H9 (cell line): ENCODE measurements at regions not wholly inside any gene's neighbourhood (a gene's known extent, or its start where the extent isn't known, plus 50 kb on each side); places are given as distances from the start of the nearest gene placed in this dataset.
"Not testable (repeated sequence)": the region's sequence is repeated elsewhere in the genome, so short reads cannot be mapped to it uniquely, and the experiment has no call there.

Experiments used
- DNase-seq: peaks from one replicate; pipeline ENCODE4 v3.0.0-alpha.2; 2017
- H2AFZ ChIP-seq: one replicate; pipeline ENCODE4 v1.6.1; 2013; ENCODE audit warnings: mild to moderate bottlenecking, low read length, control low read depth, moderate library complexity
- H2AK5ac ChIP-seq: 2 replicates; pipeline ENCODE4 v1.6.1; 2013; ENCODE audit warnings: low read length, control low read depth, mixed read lengths; ENCODE audit not compliant: insufficient read length
- H2BK120ac ChIP-seq: one replicate; pipeline ENCODE4 v1.6.1; 2013; ENCODE audit warnings: low read depth, mild to moderate bottlenecking, low read length, control low read depth, inconsistent platforms; ENCODE audit not compliant: poor library complexity, severe bottlenecking
- H2BK12ac ChIP-seq: 2 replicates; pipeline ENCODE4 v1.6.1; 2013; ENCODE audit warnings: low read length, control low read depth, mixed read lengths, low read depth; ENCODE audit not compliant: insufficient read length
- H2BK15ac ChIP-seq: 2 replicates; pipeline ENCODE4 v1.6.1; 2013; ENCODE audit warnings: low read depth, low read length, control low read depth
- H2BK20ac ChIP-seq: one replicate; pipeline ENCODE4 v1.6.1; 2013; ENCODE audit warnings: low read depth, mild to moderate bottlenecking, low read length, control low read depth, inconsistent platforms; ENCODE audit not compliant: poor library complexity, severe bottlenecking
- H2BK5ac ChIP-seq: 2 replicates; pipeline ENCODE4 v1.6.1; 2013; ENCODE audit warnings: low read length, control low read depth, mixed read lengths; ENCODE audit not compliant: insufficient read length
- H3K14ac ChIP-seq: 2 replicates; pipeline ENCODE4 v1.6.1; 2013; ENCODE audit warnings: low read length, control low read depth; ENCODE audit not compliant: insufficient read depth
- H3K18ac ChIP-seq: 2 replicates; pipeline ENCODE4 v1.6.1; 2013; ENCODE audit warnings: low read depth, mild to moderate bottlenecking, mixed read lengths, low read length, control low read depth; ENCODE audit not compliant: insufficient read length
- H3K23ac ChIP-seq: 2 replicates; pipeline ENCODE4 v1.6.1; 2013; ENCODE audit warnings: low read length, control low read depth, mixed read lengths, low read depth; ENCODE audit not compliant: insufficient read length
- H3K23me2 ChIP-seq: 2 replicates; pipeline ENCODE4 v1.6.1; 2013; ENCODE audit warnings: low read depth, mild to moderate bottlenecking, mixed read lengths, low read length, control low read depth; ENCODE audit not compliant: insufficient read length, poor library complexity, severe bottlenecking
- H3K27ac ChIP-seq: 2 replicates; pipeline ENCODE4 v1.5.1; 2013; ENCODE audit warnings: low read length, control low read depth, mixed read lengths, low read depth; ENCODE audit not compliant: insufficient read length
- H3K27me3 ChIP-seq: 2 replicates; pipeline ENCODE4 v1.6.1; 2013; ENCODE audit warnings: low read length, control low read depth, inconsistent platforms; ENCODE audit not compliant: insufficient read depth
- H3K4ac ChIP-seq: 2 replicates; pipeline ENCODE4 v1.6.1; 2013; ENCODE audit warnings: low read depth, mild to moderate bottlenecking, control low read depth, inconsistent platforms, low read length, moderate library complexity
- H3K4me1 ChIP-seq: 2 replicates; pipeline ENCODE4 v1.6.1; 2013; ENCODE audit warnings: low read length, control low read depth, inconsistent platforms; ENCODE audit not compliant: insufficient read depth
- H3K4me2 ChIP-seq: 2 replicates; pipeline ENCODE4 v1.6.1; 2013; ENCODE audit warnings: low read length, control low read depth, mixed read lengths; ENCODE audit not compliant: insufficient read length, insufficient read depth
- H3K56ac ChIP-seq: 2 replicates; pipeline ENCODE4 v1.6.1; 2013; ENCODE audit warnings: low read depth, mild to moderate bottlenecking, mixed read lengths, low read length, control low read depth; ENCODE audit not compliant: insufficient read length
- H3K79me1 ChIP-seq: 2 replicates; pipeline ENCODE4 v1.6.1; 2013; ENCODE audit warnings: low read depth, mild to moderate bottlenecking, moderate library complexity, low read length, control low read depth, inconsistent platforms; ENCODE audit not compliant: insufficient read depth, poor library complexity, severe bottlenecking
- H3K79me2 ChIP-seq: 2 replicates; pipeline ENCODE4 v1.6.1; 2013; ENCODE audit warnings: low read length, control low read depth, inconsistent platforms; ENCODE audit not compliant: insufficient read depth
- H3K9ac ChIP-seq: 2 replicates; pipeline ENCODE4 v1.6.1; 2013; ENCODE audit warnings: low read length, control low read depth, mixed read lengths; ENCODE audit not compliant: insufficient read length; ENCODE audit errors: extremely low read depth
- H3K9me3 ChIP-seq: one replicate; pipeline ENCODE4 v1.6.1; 2013; ENCODE audit warnings: low read depth, low read length, inconsistent platforms; ENCODE audit not compliant: control insufficient read depth
- H3T11ph ChIP-seq: one replicate; pipeline ENCODE4 v1.6.1; 2013; ENCODE audit warnings: mild to moderate bottlenecking, low read length, control low read depth, inconsistent platforms
- H4K20me1 ChIP-seq: one replicate; pipeline ENCODE4 v1.6.1; 2013; ENCODE audit not compliant: control insufficient read depth, insufficient read length, insufficient read depth
- H4K5ac ChIP-seq: 2 replicates; pipeline ENCODE4 v1.6.1; 2013; ENCODE audit warnings: low read depth, mild to moderate bottlenecking, mixed read lengths, low read length, control low read depth; ENCODE audit not compliant: insufficient read length
- H4K8ac ChIP-seq: replicated peaks from 2 replicates; pipeline ENCODE4 v1.6.1; 2013; ENCODE audit warnings: low read length, control low read depth, mixed read lengths, low read depth; ENCODE audit not compliant: insufficient read length
- H4K91ac ChIP-seq: 2 replicates; pipeline ENCODE4 v1.6.1; 2013; ENCODE audit warnings: low read depth, mild to moderate bottlenecking, moderate library complexity, mixed read lengths, low read length, control low read depth; ENCODE audit not compliant: insufficient read length
- H3K27ac Mint-ChIP-seq, 3 experiments: 2 replicates in 2 of 3; 3 replicates in 1 of 3; pipeline ENCODE4 v1.8.0; 2020 to 2021; ENCODE audit warnings: mixed read lengths in 3 of 3, mild to moderate bottlenecking in 1 of 3, moderate library complexity in 1 of 3
- H3K27me3 Mint-ChIP-seq: 2 replicates; pipeline ENCODE4 v1.8.0; 2021; ENCODE audit warnings: low read depth, mild to moderate bottlenecking, moderate library complexity, mixed read lengths
- H3K36me3 Mint-ChIP-seq, 3 experiments: 2 replicates in 2 of 3; 3 replicates in 1 of 3; pipeline ENCODE4 v1.8.0; 2020 to 2021; ENCODE audit warnings: low read depth in 3 of 3, mixed read lengths in 3 of 3; ENCODE audit not compliant: insufficient read depth in 1 of 3
- H3K4me1 Mint-ChIP-seq, 2 experiments: 2 replicates each; pipeline ENCODE4 v1.8.0; 2020; ENCODE audit warnings: mixed read lengths in 2 of 2
- H3K4me3 Mint-ChIP-seq, 2 experiments: 2 replicates in 1 of 2; 3 replicates in 1 of 2; pipeline ENCODE4 v1.8.0; 2020 to 2021; ENCODE audit warnings: mild to moderate bottlenecking in 2 of 2, mixed read lengths in 2 of 2, moderate library complexity in 1 of 2
- H3K9me3 Mint-ChIP-seq, 2 experiments: 2 replicates in 1 of 2; 3 replicates in 1 of 2; pipeline ENCODE4 v1.8.0; 2020; ENCODE audit warnings: mild to moderate bottlenecking in 2 of 2, mixed read lengths in 2 of 2, moderate library complexity in 1 of 2
- WGBS: extraction: QIAGEN DNeasy Blood & Tissue Kit; methylation state at CpG from one replicate; pipeline ENCODE4 v1.1.7; 2013; ENCODE audit warnings: missing lambda C conversion rate, low lambda C conversion rate, mixed read lengths; ENCODE audit not compliant: insufficient read length; ENCODE audit errors: extremely low coverage; 5-methylcytosine and 5-hydroxymethylcytosine counted together

- H3K4ac ChIP-seq, H3K27me3 ChIP-seq, H3K79me1 ChIP-seq, H4K8ac ChIP-seq, H3K27ac Mint-ChIP-seq, H3K9ac ChIP-seq, H2AFZ ChIP-seq, H4K91ac ChIP-seq, H3K23me2 ChIP-seq, H3K27me3 Mint-ChIP-seq, H2AK5ac ChIP-seq, H2BK5ac ChIP-seq, H3K18ac ChIP-seq, H3K4me1 Mint-ChIP-seq, H2BK20ac ChIP-seq, H3K23ac ChIP-seq, H2BK15ac ChIP-seq, H3K36me3 Mint-ChIP-seq, H3K4me3 Mint-ChIP-seq, H3T11ph ChIP-seq, H3K4me2 ChIP-seq, H2BK12ac ChIP-seq, H3K14ac ChIP-seq, H4K5ac ChIP-seq, H3K9me3 Mint-ChIP-seq, H3K27ac ChIP-seq, H3K4me1 ChIP-seq, H3K79me2 ChIP-seq, H3K56ac ChIP-seq, H2BK120ac ChIP-seq, H4K20me1 ChIP-seq, DNase-seq, H3K9me3 ChIP-seq: not testable (repeated sequence)
- no CpG with 5 or more reads among the region's 3 CpGs for WGBS
These were observed 202.2 kb upstream of the POMZP3 start for GRCh38 chr7:76829233-76829632.

GRCh38 chr7:76826181-76826580, 199.1 kb upstream of the POMZP3 start:
- not testable (repeated sequence) for H3K79me2 ChIP-seq, DNase-seq, H3K79me1 ChIP-seq, H3K4me1 Mint-ChIP-seq, H4K91ac ChIP-seq, H3T11ph ChIP-seq, H3K9ac ChIP-seq, H3K23ac ChIP-seq, H3K9me3 Mint-ChIP-seq, H3K56ac ChIP-seq, H3K27me3 Mint-ChIP-seq, H3K36me3 Mint-ChIP-seq, H3K23me2 ChIP-seq, H3K14ac ChIP-seq, H3K4me3 Mint-ChIP-seq, H4K20me1 ChIP-seq, H2BK120ac ChIP-seq, H3K18ac ChIP-seq, H3K9me3 ChIP-seq, H2BK12ac ChIP-seq, H2AFZ ChIP-seq, H3K4ac ChIP-seq, H3K4me2 ChIP-seq, H4K8ac ChIP-seq, H3K27me3 ChIP-seq, H2BK5ac ChIP-seq, H2BK20ac ChIP-seq, H3K27ac Mint-ChIP-seq, H3K4me1 ChIP-seq, H2BK15ac ChIP-seq, H4K5ac ChIP-seq, H2AK5ac ChIP-seq, H3K27ac ChIP-seq
- WGBS, result no CpG with 5 or more reads among the region's 4 CpGs

DNA sequence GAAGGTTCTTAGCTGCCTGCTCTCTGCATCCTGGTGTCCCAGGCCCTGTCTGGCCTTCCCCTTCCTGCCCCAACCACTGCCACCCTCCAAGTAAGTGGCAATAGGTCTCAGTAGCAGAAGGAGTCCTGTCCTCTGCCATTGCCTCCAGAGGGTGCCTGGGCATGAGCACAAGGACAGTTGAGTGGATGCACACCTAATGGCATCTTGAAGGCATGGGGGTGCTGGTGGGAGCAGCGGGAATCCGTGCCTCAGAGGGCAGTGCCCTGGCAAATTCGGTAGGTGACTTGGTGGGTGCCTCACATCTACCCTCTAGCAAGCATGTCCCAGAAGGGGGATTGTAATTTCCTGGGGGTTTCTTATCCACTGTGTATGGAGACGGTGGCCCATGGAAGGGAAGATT, 182.8 kb upstream of the POMZP3 start:
- not testable (repeated sequence) for H3K56ac ChIP-seq

More for the DNA sequence above, 182.8 kb upstream of the POMZP3 start:
- H3K79me1 ChIP-seq, H3K9me3 ChIP-seq, H3K79me2 ChIP-seq, H3K4me3 Mint-ChIP-seq, H2AK5ac ChIP-seq, H4K91ac ChIP-seq, H2BK120ac ChIP-seq, H4K5ac ChIP-seq, H3K27ac ChIP-seq, H2BK15ac ChIP-seq, H3K9me3 Mint-ChIP-seq, H3K4ac ChIP-seq, H3K27me3 ChIP-seq, H3K9ac ChIP-seq, DNase-seq, H2AFZ ChIP-seq, H4K8ac ChIP-seq, H2BK20ac ChIP-seq, H3K4me2 ChIP-seq, H3K27ac Mint-ChIP-seq, H2BK5ac ChIP-seq, H3K23me2 ChIP-seq, H3K14ac ChIP-seq, H3K36me3 Mint-ChIP-seq, H3K18ac ChIP-seq, H4K20me1 ChIP-seq, H3K27me3 Mint-ChIP-seq, H3K4me1 Mint-ChIP-seq, H3K23ac ChIP-seq, H2BK12ac ChIP-seq, H3K4me1 ChIP-seq, H3T11ph ChIP-seq: not testable (repeated sequence)
- no CpG with 5 or more reads among the region's 4 CpGs for WGBS
